ENCODE measurements at regions not wholly inside any gene's neighbourhood (a gene's known extent, or its start where the extent isn't known, plus 50 kb on each side); places are given as distances from the start of the nearest gene placed in this dataset.

DNA sequence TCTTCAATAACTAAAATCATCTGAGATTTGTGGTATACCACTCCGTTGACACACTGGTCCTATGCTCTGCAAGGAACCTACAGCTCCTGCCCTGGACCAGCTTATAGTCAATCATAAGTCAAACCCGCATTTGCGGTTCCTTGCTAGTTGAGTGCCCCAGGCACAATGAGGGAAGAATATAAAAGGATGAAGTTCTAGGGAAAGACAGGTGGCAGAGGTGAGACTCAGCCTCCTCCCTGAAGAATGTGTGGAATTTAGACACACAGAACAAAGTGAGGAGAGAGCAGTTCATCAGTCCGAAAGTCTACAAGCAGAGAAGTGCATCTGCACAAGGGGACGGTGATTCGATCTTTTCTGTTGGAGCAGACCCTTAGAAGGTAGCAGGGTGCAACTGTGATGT lies 615.0 kb upstream of the FANCL start:
- TF ChIP-seq GATA3 (IDR thresholded peaks at IDR 0.05; ENCODE audit: low read depth, low read length) (no peak), GATA2 (IDR thresholded peaks at IDR 0.05; ENCODE audit: low read depth, low read length) (no peak)
